ENCODE measurements at regions not wholly inside any gene's neighbourhood (a gene's known extent, or its start where the extent isn't known, plus 50 kb on each side); places are given as distances from the start of the nearest gene placed in this dataset.

GRCh38 chr16:55130911-55131310 lies 193.1 kb upstream of the IRX6 start:
- Histone ChIP-seq H3K36me3 (ENCODE audit: control insufficient read depth, insufficient read depth, low read length) (no peaks in the 10 kb centered on the region), H3K27me3 (ENCODE audit: control insufficient read depth, insufficient read depth, low read length) (no peaks in the 10 kb centered on the region), H3K4me1 (ENCODE audit: control insufficient read depth, insufficient read depth, low read length) (no peaks in the 10 kb centered on the region), H3K27ac (ENCODE audit: low read length) (no peak overlapping the region), H3K4me3 (ENCODE audit: low read depth in 2 of 2, low read length in 2 of 2) (no peak overlapping the region), H3K9me3 (ENCODE audit: control insufficient read depth, insufficient read depth, low read depth, low read length) (no peaks in the 10 kb centered on the region)
- DNase-seq (ENCODE audit: low read depth, low spot score), result no peak
- ChIA-PET POLR2A (no interaction called here), CTCF (no interaction called here)
- no TSS peak for BruUV-seq (replicated peaks)
- ATAC-seq, result no peak
- intact Hi-C loops (cut with micrococcal nuclease; ENCODE audit: unreplicated experiment) (no loop called here), in situ Hi-C loops (cut with HindIII; ENCODE audit: low pct_unique_long_range_greater_than_20kb, low sequenced_read_pairs) (no loop called here)
- TF ChIP-seq POLR2AphosphoS5 (IDR thresholded peaks at IDR 0.05; ENCODE audit: low read depth, low read length) (no peak), TCF7L2 (IDR thresholded peaks at IDR 0.05; ENCODE audit: low read depth, low read length) (no peak), SIN3A (IDR thresholded peaks at IDR 0.05; ENCODE audit: borderline replicate concordance, insufficient read depth, low read depth, low read length) (no peak), CTCF (IDR thresholded peaks at IDR 0.05) (no peak), REST (IDR thresholded peaks at IDR 0.05; ENCODE audit: insufficient read depth in 1 of 2, low read depth in 2 of 2, low read length in 1 of 2) (no peak)

- ChIA-PET POLR2A (no interaction called here), CTCF (interaction anchor here (0.6 kb wide), 1 partner anchor 70 kb away, joined by 5 read pairs; no protein-coding TSS in a partner anchor)
- DNase-seq (ENCODE audit: low read depth, low spot score) (no peak), ATAC-seq (no peak)
- Histone ChIP-seq H3K4me1 (ENCODE audit: control insufficient read depth, insufficient read depth, low read length) (no peaks in the 10 kb centered on the region), H3K4me3 (ENCODE audit: low read depth in 2 of 2, low read length in 2 of 2) (no peak overlapping the region), H3K9me3 (ENCODE audit: control insufficient read depth, insufficient read depth, low read depth, low read length) (no peaks in the 10 kb centered on the region), H3K27ac (ENCODE audit: low read length) (no peak overlapping the region), H3K27me3 (ENCODE audit: control insufficient read depth, insufficient read depth, low read length) (no peaks in the 10 kb centered on the region), H3K36me3 (ENCODE audit: control insufficient read depth, insufficient read depth, low read length) (no peaks in the 10 kb centered on the region)
- intact Hi-C loops (cut with micrococcal nuclease; ENCODE audit: unreplicated experiment) (no loop called here), in situ Hi-C loops (cut with HindIII; ENCODE audit: low pct_unique_long_range_greater_than_20kb, low sequenced_read_pairs) (no loop called here)
- BruUV-seq (replicated peaks), result no TSS peak
- TF ChIP-seq TCF7L2 (IDR thresholded peaks at IDR 0.05; ENCODE audit: low read depth, low read length), result no peak
- no peak for TF ChIP-seq REST (IDR thresholded peaks at IDR 0.05; ENCODE audit: insufficient read depth in 1 of 2, low read depth in 2 of 2, low read length in 1 of 2)
- no peak for TF ChIP-seq CTCF (IDR thresholded peaks at IDR 0.05)
- TF ChIP-seq SIN3A (IDR thresholded peaks at IDR 0.05; ENCODE audit: borderline replicate concordance, insufficient read depth, low read depth, low read length), result no peak
- TF ChIP-seq POLR2AphosphoS5 (IDR thresholded peaks at IDR 0.05; ENCODE audit: low read depth, low read length), result no peak
Observed at GRCh38 chr16:55133654-55134053, 190.3 kb upstream of the IRX6 start.

Measured in Panc1 (cell line).